GM21367 (cell line): ENCODE measurements at regions not wholly inside any gene's neighbourhood (a gene's known extent, or its start where the extent isn't known, plus 50 kb on each side); places are given as distances from the start of the nearest gene placed in this dataset.

Source experiments
- ATAC-seq: cut with Tn5 transposase; IDR thresholded peaks from one replicate; pipeline ENCODE4 v1.9.1; 2021; ENCODE audit not compliant: unreplicated experiment

GRCh38 chr13:75913925-75914324, 277.8 kb downstream of the LMO7 start:
- no peak for ATAC-seq

- no peak for ATAC-seq
These were observed 274.5 kb downstream of the LMO7 start for GRCh38 chr13:75910591-75910990.
